ENCODE measurements at regions not wholly inside any gene's neighbourhood (a gene's known extent, or its start where the extent isn't known, plus 50 kb on each side); places are given as distances from the start of the nearest gene placed in this dataset.
"Not testable (repeated sequence)": the region's sequence is repeated elsewhere in the genome, so short reads cannot be mapped to it uniquely, and the experiment has no call there.

- not testable (repeated sequence) for TF ChIP-seq CTCF (IDR thresholded peaks at IDR 0.05; ENCODE audit: poor library complexity); EZH2 (IDR thresholded peaks at IDR 0.05; ENCODE audit: borderline replicate concordance); EZH2phosphoT487 (IDR thresholded peaks at IDR 0.05; ENCODE audit: low read depth, severe bottlenecking, unreplicated experiment)
These were observed 1396.3 kb downstream of the RPIA start for GRCh38 chr2:90087792-90088191.
